HEK293T (cell line): ENCODE measurements at regions not wholly inside any gene's neighbourhood (a gene's known extent, or its start where the extent isn't known, plus 50 kb on each side); places are given as distances from the start of the nearest gene placed in this dataset.

ENCODE experiments used
- CTCF ChIA-PET: fragments of 350-600 bp; formaldehyde crosslinking; extraction: SDS; loops from one replicate; lab custom pipeline; 2021; ENCODE audit warnings: antibody characterized with exemption, inconsistent platforms; lab: Yijun Ruan, JAX
- POLR2A ChIA-PET: fragments of 350-600 bp; formaldehyde crosslinking; extraction: SDS; loops from one replicate; lab custom pipeline; 2020; ENCODE audit warnings: antibody characterized with exemption, inconsistent platforms; lab: Yijun Ruan, JAX
- DNase-seq: peaks from one replicate; pipeline ENCODE4 v3.0.0; 2012; ENCODE audit warnings: mixed read lengths; ENCODE audit errors: extremely low spot score
- ARNT ChIP-seq: fragments of 450-650 bp; IDR thresholded peaks from 2 replicates; pipeline ENCODE4 v1.6.1; 2017; ENCODE audit warnings: mild to moderate bottlenecking
- BHLHE40 ChIP-seq: fragments of 450-650 bp; IDR thresholded peaks from 2 replicates; pipeline ENCODE4 v1.6.1; 2016; ENCODE audit warnings: mild to moderate bottlenecking, moderate library complexity, borderline replicate concordance
- CTBP1 ChIP-seq: fragments of 450-650 bp; IDR thresholded peaks from 2 replicates; pipeline ENCODE4 v1.6.1; 2016; ENCODE audit warnings: borderline replicate concordance
- ELF4 ChIP-seq: fragments of 450-650 bp; IDR thresholded peaks from 2 replicates; pipeline ENCODE4 v1.6.1; 2017; ENCODE audit warnings: antibody characterized with exemption
- FOXA1 ChIP-seq: fragments of 450-650 bp; IDR thresholded peaks from 2 replicates; pipeline ENCODE4 v1.6.1; 2016; ENCODE audit warnings: mild to moderate bottlenecking
- FOXK2 ChIP-seq: fragments of 450-650 bp; IDR thresholded peaks from 2 replicates; pipeline ENCODE4 v1.6.1; 2016; ENCODE audit warnings: mild to moderate bottlenecking
- FOXM1 ChIP-seq: fragments of 450-650 bp; IDR thresholded peaks from 2 replicates; pipeline ENCODE4 v1.6.1; 2017; ENCODE audit warnings: mild to moderate bottlenecking, borderline replicate concordance
- HDGF ChIP-seq: fragments of 450-650 bp; IDR thresholded peaks from 2 replicates; pipeline ENCODE4 v1.6.1; 2017; ENCODE audit warnings: antibody characterized with exemption, borderline replicate concordance
- L3MBTL2 ChIP-seq: fragments of 450-650 bp; conservative IDR thresholded peaks from 2 replicates; pipeline ENCODE4 v1.6.1; 2016; ENCODE audit warnings: mild to moderate bottlenecking
- LEF1 ChIP-seq: fragments of 450-650 bp; IDR thresholded peaks from 2 replicates; pipeline ENCODE4 v1.6.1; 2017; ENCODE audit warnings: mild to moderate bottlenecking, borderline replicate concordance
- NFRKB ChIP-seq: fragments of 450-650 bp; IDR thresholded peaks from 2 replicates; pipeline ENCODE4 v1.6.1; 2016; ENCODE audit warnings: mild to moderate bottlenecking, moderate library complexity
- PKNOX1 ChIP-seq: fragments of 450-650 bp; IDR thresholded peaks from 2 replicates; pipeline ENCODE4 v1.6.1; 2016
- SP1 ChIP-seq: fragments of 450-650 bp; IDR thresholded peaks from 2 replicates; pipeline ENCODE4 v1.6.1; 2017
- SUZ12 ChIP-seq: fragments of 450-650 bp; IDR thresholded peaks from 2 replicates; pipeline ENCODE4 v1.6.1; 2016; ENCODE audit warnings: mild to moderate bottlenecking
- TARDBP ChIP-seq: fragments of 450-650 bp; IDR thresholded peaks from 2 replicates; pipeline ENCODE4 v1.6.1; 2016
- ZNF384 ChIP-seq: fragments of 450-650 bp; IDR thresholded peaks from 2 replicates; pipeline ENCODE4 v1.6.1; 2016

- CTCF ChIA-PET = no interaction called here
Observed at GRCh38 chr13:78478183-78478582, 125.2 kb downstream of the POU4F1 start.

GRCh38 chr13:78476910-78477309 lies 126.4 kb downstream of the POU4F1 start:
- ChIA-PET POLR2A (no interaction called here), CTCF (no interaction called here)

More at GRCh38 chr13:78478183-78478582, 125.2 kb downstream of the POU4F1 start:
- DNase-seq = no peak
- TF ChIP-seq FOXM1 = no peak
- no peak for TF ChIP-seq ZNF384
- no peak for TF ChIP-seq FOXK2
- TF ChIP-seq SP1 = no peak
- TF ChIP-seq PKNOX1 = peak; percentile 20; the same call in 1 of the 2 replicates
- POLR2A ChIA-PET = no interaction called here

GRCh38 chr13:78468621-78469020 lies 134.7 kb downstream of the POU4F1 start:
- ChIA-PET CTCF (no interaction called here), POLR2A (interaction anchor here (0.6 kb wide), 1 partner anchor 1403 kb away, joined by 3 read pairs; no protein-coding TSS in a partner anchor)
- no peak for DNase-seq
- TF ChIP-seq FOXM1 = no peak

More at GRCh38 chr13:78476910-78477309, 126.4 kb downstream of the POU4F1 start:
- DNase-seq = no peak
- TF ChIP-seq NFRKB (no peak), SUZ12 (no peak)

GRCh38 chr13:78465250-78465649 lies 138.1 kb downstream of the POU4F1 start:
- TF ChIP-seq CTBP1 (no peak), SUZ12 (no peak), TARDBP (no peak), FOXM1 (no peak), L3MBTL2 (no peak), LEF1 (no peak), PKNOX1 (no peak), ELF4 (no peak), ZNF384 (no peak), ARNT (no peak), BHLHE40 (no peak), FOXK2 (no peak), FOXA1 (no peak), SP1 (no peak)
- no peak for DNase-seq
- ChIA-PET CTCF (no interaction called here), POLR2A (no interaction called here)

- POLR2A ChIA-PET = no interaction called here
- CTCF ChIA-PET = no interaction called here
- no peak for DNase-seq
- no peak for TF ChIP-seq ZNF384
- no peak for TF ChIP-seq SUZ12
- no peak for TF ChIP-seq ARNT
Observed at GRCh38 chr13:78460176-78460575, 143.2 kb downstream of the POU4F1 start.

- DNase-seq = no peak
- ChIA-PET POLR2A (no interaction called here), CTCF (interaction anchor here (1.2 kb wide), 1 partner anchor 228 kb away, joined by 3 read pairs; no protein-coding TSS in a partner anchor)
- TF ChIP-seq NFRKB (no peak), L3MBTL2 (no peak), PKNOX1 (no peak), ARNT (no peak), SUZ12 (no peak), ELF4 (no peak)
Observed at GRCh38 chr13:78443839-78444238, 159.5 kb downstream of the POU4F1 start.

GRCh38 chr13:78437781-78438180 lies 165.6 kb downstream of the POU4F1 start:
- no peak for DNase-seq
- ChIA-PET CTCF (interaction anchor here (0.9 kb wide), 1 partner anchor 87 kb away, joined by 3 read pairs; no protein-coding TSS in a partner anchor), POLR2A (no interaction called here)
- TF ChIP-seq TARDBP = no peak
- TF ChIP-seq HDGF = no peak
- no peak for TF ChIP-seq ELF4
- TF ChIP-seq ZNF384 = no peak
- no peak for TF ChIP-seq NFRKB
- TF ChIP-seq SUZ12 = no peak
- no peak for TF ChIP-seq ARNT
- TF ChIP-seq PKNOX1 = no peak
- TF ChIP-seq FOXK2 = no peak
- no peak for TF ChIP-seq FOXA1
- no peak for TF ChIP-seq FOXM1
- no peak for TF ChIP-seq CTBP1
- TF ChIP-seq L3MBTL2 = no peak
- TF ChIP-seq LEF1 = no peak
- TF ChIP-seq SP1 = no peak
- no peak for TF ChIP-seq BHLHE40
